ENCODE measurements at regions not wholly inside any gene's neighbourhood (a gene's known extent, or its start where the extent isn't known, plus 50 kb on each side); places are given as distances from the start of the nearest gene placed in this dataset.
"Not testable (repeated sequence)": the region's sequence is repeated elsewhere in the genome, so short reads cannot be mapped to it uniquely, and the experiment has no call there.

GRCh38 chr1:229017091-229017490, 253.8 kb upstream of the RAB4A start:
- POLR2A ChIA-PET (ENCODE audit: low non-redundant PET): no interaction called here
- Histone ChIP-seq H3K4me3 (ENCODE audit: low read depth, low read length, poor library complexity, severe bottlenecking) (no peak overlapping the region), H3K4me1 (ENCODE audit: insufficient read depth, low read length, poor library complexity, severe bottlenecking) (no peaks in the 10 kb centered on the region), H3K36me3 (ENCODE audit: insufficient read depth, low read length, poor library complexity, severe bottlenecking) (no peaks in the 10 kb centered on the region), H3K27me3 (replicated peaks; ENCODE audit: insufficient read depth, low read depth, low read length, poor library complexity) (peaks cover 2% of the 10 kb centered on the region), H3K9me3 (ENCODE audit: low read depth, low read length, poor library complexity, severe bottlenecking) (no peaks in the 10 kb centered on the region), H3K27ac (ENCODE audit: low read depth, low read length, poor library complexity, severe bottlenecking) (no peak overlapping the region)
- no TSS peak for BruUV-seq (replicated peaks)
- no peak for TF ChIP-seq EZH2 (IDR thresholded peaks at IDR 0.05; ENCODE audit: borderline replicate concordance, low read depth, low read length, poor library complexity, severe bottlenecking)
- TF ChIP-seq CTCF (conservative IDR thresholded peaks at IDR 0.05; ENCODE audit: low read depth, low read length): no peak
- CTCF ChIA-PET: no interaction called here
- intact Hi-C loops (cut with micrococcal nuclease; ENCODE audit: unreplicated experiment): no loop called here
- DNase-seq (ENCODE audit: low spot score): no peak

GRCh38 chr1:229018674-229019295, 252.1 kb upstream of the RAB4A start:
- BruUV-seq (replicated peaks): no TSS peak

GRCh38 chr1:229019663-229020271, 251.1 kb upstream of the RAB4A start:
- no peak for DNase-seq (ENCODE audit: low spot score)
- intact Hi-C loops (cut with micrococcal nuclease; ENCODE audit: unreplicated experiment): no loop called here
- POLR2A ChIA-PET (ENCODE audit: low non-redundant PET): no interaction called here
- CTCF ChIA-PET: no interaction called here
- Histone ChIP-seq H3K9me3 (ENCODE audit: low read depth, low read length, poor library complexity, severe bottlenecking) (no peaks in the 10 kb centered on the region), H3K4me3 (ENCODE audit: low read depth, low read length, poor library complexity, severe bottlenecking) (no peak overlapping the region), H3K36me3 (ENCODE audit: insufficient read depth, low read length, poor library complexity, severe bottlenecking) (no peaks in the 10 kb centered on the region), H3K4me1 (ENCODE audit: insufficient read depth, low read length, poor library complexity, severe bottlenecking) (no peaks in the 10 kb centered on the region), H3K27me3 (replicated peaks; ENCODE audit: insufficient read depth, low read depth, low read length, poor library complexity) (peaks cover 2% of the 10 kb centered on the region), H3K27ac (ENCODE audit: low read depth, low read length, poor library complexity, severe bottlenecking) (no peak overlapping the region)
- BruUV-seq (replicated peaks): no TSS peak
- no peak for TF ChIP-seq EZH2 (IDR thresholded peaks at IDR 0.05; ENCODE audit: borderline replicate concordance, low read depth, low read length, poor library complexity, severe bottlenecking)
- TF ChIP-seq CTCF (conservative IDR thresholded peaks at IDR 0.05; ENCODE audit: low read depth, low read length): no peak

More at GRCh38 chr1:229018674-229019295, 252.1 kb upstream of the RAB4A start:
- ChIA-PET CTCF (no interaction called here), POLR2A (ENCODE audit: low non-redundant PET) (no interaction called here)
- intact Hi-C loops (cut with micrococcal nuclease; ENCODE audit: unreplicated experiment): no loop called here
- no peak overlapping the region for H3K27ac ChIP-seq (ENCODE audit: low read depth, low read length, poor library complexity, severe bottlenecking)
- no peak overlapping the region for H3K4me3 ChIP-seq (ENCODE audit: low read depth, low read length, poor library complexity, severe bottlenecking)
- no peak for DNase-seq (ENCODE audit: low spot score)
- TF ChIP-seq EZH2 (IDR thresholded peaks at IDR 0.05; ENCODE audit: borderline replicate concordance, low read depth, low read length, poor library complexity, severe bottlenecking) (no peak), CTCF (conservative IDR thresholded peaks at IDR 0.05; ENCODE audit: low read depth, low read length) (no peak)
- peaks cover 2% of the 10 kb centered on the region for H3K27me3 ChIP-seq (replicated peaks; ENCODE audit: insufficient read depth, low read depth, low read length, poor library complexity)
- no peaks in the 10 kb centered on the region for H3K9me3 ChIP-seq (ENCODE audit: low read depth, low read length, poor library complexity, severe bottlenecking)
- no peaks in the 10 kb centered on the region for H3K4me1 ChIP-seq (ENCODE audit: insufficient read depth, low read length, poor library complexity, severe bottlenecking)
- H3K36me3 ChIP-seq (ENCODE audit: insufficient read depth, low read length, poor library complexity, severe bottlenecking): no peaks in the 10 kb centered on the region

- H3K4me1 ChIP-seq (ENCODE audit: insufficient read depth, low read length, poor library complexity, severe bottlenecking); intact Hi-C loops (cut with micrococcal nuclease; ENCODE audit: unreplicated experiment): not testable (repeated sequence)
These were observed 249.9 kb upstream of the RAB4A start for GRCh38 chr1:229021034-229021433.

More at GRCh38 chr1:229021034-229021433, 249.9 kb upstream of the RAB4A start:
- CTCF ChIA-PET; BruUV-seq (replicated peaks); H3K4me3 ChIP-seq (ENCODE audit: low read depth, low read length, poor library complexity, severe bottlenecking); H3K27me3 ChIP-seq (replicated peaks; ENCODE audit: insufficient read depth, low read depth, low read length, poor library complexity); POLR2A ChIA-PET (ENCODE audit: low non-redundant PET); H3K9me3 ChIP-seq (ENCODE audit: low read depth, low read length, poor library complexity, severe bottlenecking); H3K36me3 ChIP-seq (ENCODE audit: insufficient read depth, low read length, poor library complexity, severe bottlenecking); H3K27ac ChIP-seq (ENCODE audit: low read depth, low read length, poor library complexity, severe bottlenecking); DNase-seq (ENCODE audit: low spot score): not testable (repeated sequence)
